ENCODE measurements at regions not wholly inside any gene's neighbourhood (a gene's known extent, or its start where the extent isn't known, plus 50 kb on each side); places are given as distances from the start of the nearest gene placed in this dataset.

DNA sequence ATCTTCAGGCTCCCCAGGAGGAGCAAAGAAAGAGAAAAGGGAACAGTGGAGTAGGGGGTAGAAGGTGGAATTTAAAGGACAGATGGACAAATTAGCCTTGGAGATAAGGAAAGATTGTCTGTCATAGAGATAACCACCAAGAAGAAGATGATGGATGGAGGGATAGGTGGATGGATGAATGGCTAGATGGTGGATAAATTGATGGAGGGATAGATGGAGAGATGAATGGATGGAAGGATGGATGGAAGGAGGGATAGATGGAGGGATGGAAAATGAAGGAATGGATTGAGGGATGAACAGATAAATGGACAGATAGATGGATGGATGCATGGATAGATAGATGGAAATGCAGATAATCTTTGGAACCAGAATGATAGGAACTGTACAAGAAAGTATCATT, 102.8 kb downstream of the TNFAIP3 start:
- TF ChIP-seq, protein P1, sequence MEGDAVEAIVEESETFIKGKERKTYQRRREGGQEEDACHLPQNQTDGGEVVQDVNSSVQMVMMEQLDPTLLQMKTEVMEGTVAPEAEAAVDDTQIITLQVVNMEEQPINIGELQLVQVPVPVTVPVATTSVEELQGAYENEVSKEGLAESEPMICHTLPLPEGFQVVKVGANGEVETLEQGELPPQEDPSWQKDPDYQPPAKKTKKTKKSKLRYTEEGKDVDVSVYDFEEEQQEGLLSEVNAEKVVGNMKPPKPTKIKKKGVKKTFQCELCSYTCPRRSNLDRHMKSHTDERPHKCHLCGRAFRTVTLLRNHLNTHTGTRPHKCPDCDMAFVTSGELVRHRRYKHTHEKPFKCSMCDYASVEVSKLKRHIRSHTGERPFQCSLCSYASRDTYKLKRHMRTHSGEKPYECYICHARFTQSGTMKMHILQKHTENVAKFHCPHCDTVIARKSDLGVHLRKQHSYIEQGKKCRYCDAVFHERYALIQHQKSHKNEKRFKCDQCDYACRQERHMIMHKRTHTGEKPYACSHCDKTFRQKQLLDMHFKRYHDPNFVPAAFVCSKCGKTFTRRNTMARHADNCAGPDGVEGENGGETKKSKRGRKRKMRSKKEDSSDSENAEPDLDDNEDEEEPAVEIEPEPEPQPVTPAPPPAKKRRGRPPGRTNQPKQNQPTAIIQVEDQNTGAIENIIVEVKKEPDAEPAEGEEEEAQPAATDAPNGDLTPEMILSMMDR (conservative IDR thresholded peaks at IDR 0.05): no peak
- no peak for TF ChIP-seq ZFX (IDR thresholded peaks at IDR 0.05)

All from C4-2B (cell line).